Activated CD8-positive, alpha-beta memory T cell treated with anti-CD3 and anti-CD28 coated beads for 24 hours (primary cell): ENCODE measurements at regions not wholly inside any gene's neighbourhood (a gene's known extent, or its start where the extent isn't known, plus 50 kb on each side); places are given as distances from the start of the nearest gene placed in this dataset.
"Not testable (repeated sequence)": the region's sequence is repeated elsewhere in the genome, so short reads cannot be mapped to it uniquely, and the experiment has no call there.

Experiments
- DNase-seq: peaks from one replicate; pipeline ENCODE4 v3.0.0-alpha.2; 2020

DNA sequence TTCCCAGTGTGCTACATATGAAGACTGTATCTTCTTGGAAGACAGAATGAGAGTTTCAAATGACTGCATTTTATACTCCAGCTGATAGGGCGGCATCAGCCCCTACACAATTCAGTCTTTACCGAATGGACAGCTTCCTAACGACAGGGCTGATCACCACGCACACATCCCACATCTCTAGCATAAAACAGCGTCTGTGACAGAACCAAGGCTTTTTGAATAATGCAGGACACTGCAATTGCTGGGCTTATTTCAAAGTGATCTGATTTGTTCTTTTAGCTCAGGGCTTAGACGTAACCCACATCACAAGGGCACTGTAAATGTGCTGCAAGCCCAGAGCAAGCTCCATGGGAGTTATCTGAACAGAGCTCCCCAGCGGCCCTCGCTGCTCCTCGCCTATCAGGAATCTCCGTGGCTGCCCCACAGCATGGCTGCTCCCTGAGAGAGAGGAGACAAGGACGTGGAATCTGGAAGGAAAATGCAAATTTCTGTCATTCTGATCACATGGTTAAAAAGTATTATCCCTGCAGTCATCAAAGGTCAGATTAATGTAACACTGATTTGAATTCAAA, 158.5 kb upstream of the ALKAL2 start:
- DNase-seq = no peak

- DNase-seq = no peak
These were observed 158.0 kb upstream of the ALKAL2 start for GRCh38 chr2:445896-446295.

DNA sequence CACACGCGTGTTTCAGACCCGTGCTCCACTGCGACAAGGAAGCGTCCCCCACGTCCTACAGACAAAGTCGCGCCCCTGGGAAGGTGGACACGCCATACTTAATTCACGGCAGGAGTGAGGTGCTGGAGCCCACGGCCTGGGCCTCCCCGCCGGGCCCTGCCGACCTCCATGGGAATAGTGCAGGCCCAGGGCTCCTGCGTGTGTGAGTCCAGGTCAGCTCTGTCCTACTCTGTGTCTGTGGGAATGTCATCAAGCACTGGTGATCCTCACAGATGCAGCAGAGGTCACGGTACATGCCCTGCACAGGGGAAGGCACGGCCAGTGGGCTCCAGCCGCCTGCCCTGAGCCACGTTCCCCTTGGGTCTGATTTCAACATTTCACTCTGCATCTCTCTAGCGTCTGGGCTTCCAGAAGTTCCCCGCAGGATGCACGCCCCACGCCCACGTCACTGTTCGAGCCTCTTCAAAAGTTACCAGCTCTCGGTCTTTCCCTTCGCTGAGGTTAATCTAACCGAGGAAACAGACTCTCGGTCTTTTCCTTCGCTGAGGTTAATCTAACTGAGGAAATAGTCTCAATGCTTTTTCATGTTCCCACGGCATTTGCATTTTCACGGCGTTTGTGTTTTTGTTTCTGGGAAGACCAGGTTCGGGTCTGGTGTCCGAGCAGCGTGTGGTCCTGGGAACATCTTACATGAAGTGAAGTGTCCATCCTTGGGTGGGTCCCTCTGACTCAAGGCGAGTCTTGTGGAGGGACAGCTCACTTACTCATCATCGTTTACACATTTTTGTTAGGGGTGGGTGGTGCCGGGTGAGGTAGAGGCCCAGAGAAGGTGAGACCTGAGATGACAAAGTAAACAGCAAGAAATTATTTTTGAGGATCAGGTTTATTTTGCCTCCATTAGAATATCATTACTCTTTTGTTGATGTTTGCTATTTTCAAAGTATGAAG, 157.3 kb upstream of the ALKAL2 start:
- no peak for DNase-seq

GRCh38 chr2:443741-444140, 155.8 kb upstream of the ALKAL2 start:
- DNase-seq = no peak

DNA sequence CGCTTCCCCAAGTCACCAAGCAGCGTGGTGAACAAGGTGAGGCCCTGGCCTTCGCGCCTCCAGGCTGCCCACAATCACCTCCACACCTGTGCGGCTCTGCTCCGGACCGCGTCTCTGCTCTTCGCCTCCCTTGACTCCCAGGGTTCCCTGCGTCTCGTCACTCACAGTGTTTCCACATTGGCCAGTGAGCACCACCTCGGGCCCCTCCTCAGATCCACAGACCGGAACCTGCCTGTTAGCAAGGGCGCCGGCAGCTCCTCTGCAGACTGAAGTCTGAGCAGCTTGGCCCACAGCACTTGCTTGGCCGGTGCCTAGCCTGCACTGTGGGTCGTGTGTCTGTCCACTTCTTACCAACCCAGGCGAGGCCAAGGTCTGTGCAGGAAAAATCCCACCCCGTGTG, 155.3 kb upstream of the ALKAL2 start:
- DNase-seq = no peak

DNA sequence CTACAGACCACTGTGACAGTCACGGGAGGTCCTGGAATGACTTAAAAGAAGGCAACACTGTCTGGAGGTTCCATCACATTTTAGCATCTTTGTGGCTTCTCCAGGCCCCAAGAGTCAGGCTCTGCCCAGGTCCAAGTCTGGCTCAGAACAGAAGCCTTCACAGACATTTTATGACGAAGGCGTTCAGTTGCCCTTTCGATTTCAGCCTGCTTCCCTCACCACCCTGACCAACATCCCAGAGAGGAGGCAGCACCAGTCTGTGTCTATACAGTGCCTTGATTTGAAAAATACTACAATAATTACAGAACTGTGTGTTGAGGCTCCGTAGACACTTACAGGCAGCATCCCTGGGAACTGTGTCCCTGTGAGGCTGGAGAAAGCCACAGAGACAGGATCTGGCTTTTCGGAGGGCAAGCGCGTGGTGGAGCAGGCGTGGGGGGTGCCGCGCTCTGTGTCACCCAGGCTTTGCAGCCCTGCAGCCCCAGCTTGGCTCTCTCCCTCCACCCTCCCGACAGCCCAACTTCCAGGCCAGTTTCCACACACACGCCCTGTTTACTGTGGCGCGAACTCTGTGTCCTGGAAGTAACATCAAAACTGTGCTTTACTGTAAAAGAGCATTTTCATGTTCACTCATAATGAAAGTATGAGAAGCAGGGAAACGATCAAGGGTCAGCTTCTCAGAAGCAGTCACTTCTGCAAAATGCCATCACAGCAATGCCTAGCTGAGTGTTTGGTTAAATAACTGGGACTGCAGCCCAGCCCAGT, 153.5 kb upstream of the ALKAL2 start:
- no peak for DNase-seq

DNA sequence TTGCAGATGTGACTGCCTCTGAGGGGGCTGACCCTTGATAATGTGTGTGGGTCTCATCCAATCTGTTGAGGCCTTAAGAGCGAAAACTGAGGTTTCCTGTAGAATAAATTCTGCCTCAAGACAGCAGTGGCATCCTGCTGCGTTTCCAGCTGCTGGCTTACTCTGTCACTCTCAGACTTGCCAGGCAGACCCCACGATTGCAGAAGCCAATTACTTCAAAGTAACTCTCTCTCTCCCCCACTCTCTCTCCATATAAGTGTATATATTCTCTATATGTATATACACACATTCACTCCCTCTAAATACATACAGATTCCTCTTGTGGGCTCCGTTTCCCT, 152.5 kb upstream of the ALKAL2 start:
- no peak for DNase-seq

GRCh38 chr2:439556-440402, 151.9 kb upstream of the ALKAL2 start:
- DNase-seq = no peak

DNA sequence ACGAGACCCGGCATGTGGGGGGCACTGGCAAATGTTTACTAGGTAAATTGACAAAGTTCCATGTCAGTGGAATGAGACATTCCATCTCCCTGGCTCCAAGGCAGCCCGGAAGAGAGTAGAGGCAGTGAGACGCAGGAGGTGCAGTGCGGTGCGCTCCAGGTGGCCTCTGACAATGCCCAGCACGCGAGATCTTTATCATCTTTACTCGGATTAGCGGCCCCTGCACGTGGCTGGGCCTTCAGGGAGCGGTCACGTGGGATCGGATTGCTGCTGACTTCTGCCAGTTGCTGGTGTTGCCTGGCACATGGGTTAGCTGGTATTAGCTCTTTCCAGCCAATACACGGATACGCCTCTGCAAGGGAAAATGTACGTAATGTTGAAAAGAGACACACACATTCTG, 151.2 kb upstream of the ALKAL2 start:
- no peak for DNase-seq

GRCh38 chr2:437756-438393, 150.0 kb upstream of the ALKAL2 start:
- DNase-seq = no peak

DNA sequence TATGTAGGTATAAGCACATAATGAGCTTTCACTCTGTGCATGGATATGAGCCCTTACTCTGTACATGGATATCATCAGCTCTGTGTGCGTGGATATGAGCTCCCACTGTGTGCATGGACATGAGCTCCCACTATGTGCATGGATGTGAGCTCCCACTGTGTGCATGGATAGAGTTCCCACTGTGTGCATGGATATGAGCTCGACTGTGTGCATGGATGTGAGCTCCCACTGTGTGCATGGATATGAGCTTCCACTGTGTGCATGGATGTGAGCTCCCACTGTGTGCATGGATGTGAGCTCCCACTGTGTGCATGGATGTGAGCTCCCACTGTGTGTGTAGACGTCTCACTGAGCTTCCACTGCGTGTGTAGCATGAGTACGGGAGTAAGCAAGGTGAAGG, 149.3 kb upstream of the ALKAL2 start:
- no peak for DNase-seq

DNA sequence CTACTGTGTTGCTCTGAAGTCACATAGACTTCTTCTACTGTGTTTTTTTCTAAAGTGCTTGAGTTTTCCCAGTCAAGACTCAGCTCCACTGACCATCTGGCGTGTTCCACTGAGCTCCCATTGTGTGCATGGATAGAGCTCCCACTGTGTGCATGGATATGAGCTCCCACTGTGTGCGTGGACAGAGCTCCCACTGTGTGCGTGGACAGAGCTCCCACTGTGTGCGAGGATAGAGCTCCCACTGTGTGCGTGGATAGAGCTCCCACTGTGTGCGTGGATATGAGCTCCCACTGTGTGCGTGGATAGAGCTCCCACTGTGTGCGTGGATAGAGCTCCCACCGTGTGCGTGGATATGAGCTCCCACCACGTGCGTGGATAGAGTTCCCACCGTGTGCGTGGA, 148.3 kb upstream of the ALKAL2 start:
- DNase-seq = no peak

DNA sequence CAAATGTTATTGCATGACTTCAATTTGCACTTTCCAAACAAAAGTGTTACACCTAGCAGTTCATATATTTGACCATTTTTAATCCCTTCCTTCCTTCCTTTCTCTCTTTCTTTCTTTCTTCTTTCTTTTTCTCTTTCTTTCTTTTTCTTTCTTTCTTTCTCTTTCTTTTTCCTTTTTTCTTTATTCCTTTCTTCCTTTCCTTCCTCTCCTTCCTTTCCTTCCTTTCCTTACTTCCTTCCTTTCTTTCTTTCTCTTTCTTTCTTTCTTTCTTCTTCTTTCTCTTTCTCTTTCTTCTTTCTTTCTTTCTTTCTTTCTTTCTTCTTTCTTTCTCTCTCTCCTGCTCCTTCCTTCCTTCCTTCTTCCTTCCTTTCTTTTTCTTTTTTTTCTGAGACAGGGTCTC, 146.7 kb upstream of the ALKAL2 start:
- no peak for DNase-seq

- DNase-seq = peak; percentile 30
These were observed 145.3 kb upstream of the ALKAL2 start for GRCh38 chr2:433216-433615.

GRCh38 chr2:430291-431040, 142.6 kb upstream of the ALKAL2 start:
- peak; percentile 61 for DNase-seq

DNA sequence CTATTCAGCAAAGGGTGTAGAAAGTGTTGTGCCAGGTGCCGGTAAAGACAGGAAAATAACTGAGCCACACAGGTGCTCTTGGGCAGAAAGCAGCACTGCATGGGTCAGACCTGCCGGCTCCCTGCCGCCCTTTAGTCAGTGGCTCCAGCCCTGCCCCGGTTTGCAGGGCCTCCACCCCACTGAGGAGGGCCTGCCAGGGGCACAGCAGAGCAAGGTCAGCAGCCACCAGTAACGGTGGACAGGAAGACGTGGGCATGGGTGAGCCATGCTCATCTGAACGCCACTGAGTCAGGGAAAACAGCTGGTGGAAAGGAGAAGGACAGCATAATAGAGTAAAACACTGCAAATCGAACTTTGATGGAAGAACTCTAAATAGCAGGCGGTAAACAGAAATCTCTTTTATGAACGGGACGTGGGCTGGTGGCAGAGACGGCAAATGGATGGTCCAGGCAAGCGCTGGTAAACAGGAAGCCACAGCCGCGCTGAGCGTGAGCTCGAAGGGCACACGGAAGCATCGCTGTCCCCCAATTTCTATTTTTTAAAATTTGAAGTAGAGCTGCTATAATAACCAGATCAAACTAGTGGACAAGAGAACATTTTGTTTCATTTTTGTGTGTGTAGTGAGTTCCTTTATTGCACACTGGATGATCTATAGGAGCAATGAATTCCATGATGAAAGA, 141.8 kb upstream of the ALKAL2 start:
- DNase-seq = peak; percentile 64

- peak; percentile 52 for DNase-seq
These were observed 141.3 kb upstream of the ALKAL2 start for GRCh38 chr2:429142-429541.

DNA sequence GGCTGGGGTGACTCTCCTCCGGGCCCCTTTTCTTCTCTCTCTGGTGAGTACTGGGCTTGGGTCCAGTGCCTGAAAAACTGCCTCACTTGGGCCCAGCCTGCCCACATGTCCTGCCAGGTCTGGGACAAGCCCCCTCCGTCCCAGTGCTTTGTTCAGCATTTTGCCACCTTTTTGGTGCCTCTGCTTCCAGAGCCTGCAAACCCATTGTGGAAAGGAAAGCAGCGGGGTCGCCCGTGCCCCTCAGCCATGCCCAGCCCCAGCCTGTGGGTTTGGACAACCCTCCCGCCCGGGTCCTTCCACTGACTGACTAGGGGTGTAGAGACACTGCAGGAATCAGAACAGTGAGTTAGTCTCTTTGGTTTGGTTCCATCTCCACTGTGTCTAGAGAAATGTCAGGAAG, 140.7 kb upstream of the ALKAL2 start:
- peak; percentile 50 for DNase-seq

GRCh38 chr2:426696-427095, 138.8 kb upstream of the ALKAL2 start:
- not testable (repeated sequence) for DNase-seq

- DNase-seq = peak; percentile 37
These were observed 138.1 kb upstream of the ALKAL2 start for GRCh38 chr2:425947-426346.

DNA sequence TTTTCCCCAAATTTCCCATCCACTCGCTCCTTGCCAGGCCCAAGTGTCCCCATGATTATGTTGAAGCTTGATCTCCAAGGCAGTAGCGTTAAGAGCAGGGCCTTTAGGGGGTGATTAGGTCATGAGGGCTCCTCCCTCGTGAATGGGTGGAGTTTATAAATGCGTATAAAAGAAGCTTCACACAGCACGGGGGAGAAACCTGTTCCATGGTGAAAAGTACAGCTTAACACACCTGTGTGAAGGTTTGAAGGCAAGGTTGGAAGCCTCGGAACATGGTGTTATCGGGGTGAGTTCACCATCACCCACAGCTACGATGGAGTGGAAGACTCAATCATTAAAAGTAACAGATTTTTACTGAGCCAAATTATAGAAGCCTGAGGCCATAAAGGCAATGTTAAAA, 137.4 kb upstream of the ALKAL2 start:
- no peak for DNase-seq
